ENCODE measurements at regions not wholly inside any gene's neighbourhood (a gene's known extent, or its start where the extent isn't known, plus 50 kb on each side); places are given as distances from the start of the nearest gene placed in this dataset.

DNA sequence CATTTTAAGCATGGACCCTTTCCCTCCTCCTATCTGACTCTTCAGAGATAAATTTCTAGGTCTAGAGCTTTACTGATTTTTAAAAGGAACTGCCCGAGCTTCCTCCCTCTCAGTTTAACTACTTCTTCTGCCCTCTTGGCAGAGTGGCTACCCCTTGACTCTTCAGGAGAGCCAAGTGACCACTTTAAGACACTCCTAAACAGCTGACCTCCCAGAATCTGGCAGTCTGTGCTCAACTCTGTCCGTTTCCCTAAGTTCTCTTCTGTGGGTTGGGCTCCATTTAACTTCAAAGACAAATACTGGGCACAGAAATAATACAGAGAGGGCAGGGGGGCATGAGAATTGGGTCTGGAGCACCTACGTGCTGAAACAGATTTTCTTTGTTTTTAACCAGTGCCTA lies 196.3 kb upstream of the FOXD3 start:
- DNase-seq (ENCODE audit: low read depth, low spot score) (no peak), FAIRE-seq (no peak), ATAC-seq (no peak)
- in situ Hi-C loops (cut with MboI) (no loop called here), intact Hi-C loops (cut with micrococcal nuclease; ENCODE audit: unreplicated experiment) (no loop called here)
- ChIA-PET RAD21 (ENCODE audit: unreplicated experiment) (interaction anchor here (1.4 kb wide), 1 partner anchor 23 kb away, joined by 4 read pairs; no protein-coding TSS in a partner anchor), POLR2A (no interaction called here), CTCF (interaction anchor here (1.0 to 2.8 kb wide), 6 partner anchors 9 to 121 kb away, joined by 3 to 9 read pairs (median 4); no protein-coding TSS in a partner anchor), SMC1A (ENCODE audit: uncharacterized antibody, unreplicated experiment) (interaction anchor here (0.9 to 2.3 kb wide), 5 partner anchors 9 to 285 kb away, joined by 3 to 7 read pairs (median 4); no protein-coding TSS in a partner anchor)
- Histone ChIP-seq H3K27ac (ENCODE audit: control insufficient read depth, insufficient read depth) (no peak overlapping the region), H3K4me2 (ENCODE audit: control insufficient read depth, insufficient read depth) (peak overlapping the region; percentile 41; the same call in 1 of the 2 replicates), H3K36me3 (ENCODE audit: control insufficient read depth in 2 of 2, insufficient read depth in 2 of 2, low read length in 1 of 2) (no peaks in the 10 kb centered on the region), H3K4me1 (ENCODE audit: control insufficient read depth, insufficient read depth, low read length) (peaks cover 24% of the 10 kb centered on the region), H2AFZ (ENCODE audit: control insufficient read depth, low read depth, low read length) (no peak overlapping the region; the same call in 1 of the 2 replicates), H3K27me3 (replicated peaks in 1 of 2; ENCODE audit: control insufficient read depth in 2 of 2, insufficient read depth in 2 of 2, low read length in 1 of 2) (no peaks in the 10 kb centered on the region), H4K20me1 (ENCODE audit: control insufficient read depth, insufficient read depth) (no peaks in the 10 kb centered on the region), H3K79me2 (ENCODE audit: control insufficient read depth, insufficient read depth, low read length) (no peaks in the 10 kb centered on the region), H3K9ac (ENCODE audit: control insufficient read depth, insufficient read depth, low read length) (no peak overlapping the region), H3K9me3 (replicated peaks; ENCODE audit: control insufficient read depth, insufficient read depth, low read length) (no peaks in the 10 kb centered on the region), H3K4me3 (no peak overlapping the region)
- BruUV-seq (replicated peaks): no TSS peak
- WGBS (ENCODE audit: insufficient coverage, insufficient replicate concordance, low lambda C conversion rate, missing lambda C conversion rate): 40% methylated on average over 3 of the region's 3 CpGs
- TF ChIP-seq RFX5 (IDR thresholded peaks at IDR 0.05; ENCODE audit: low read depth, low read length) (no peak), MEF2A (IDR thresholded peaks at IDR 0.05; ENCODE audit: insufficient read depth, low read depth, low read length) (no peak), SIX5 (IDR thresholded peaks at IDR 0.05; ENCODE audit: low read depth, low read length, severe bottlenecking) (no peak), JUND (IDR thresholded peaks at IDR 0.05; ENCODE audit: low read depth, low read length) (no peak), MEF2B (IDR thresholded peaks at IDR 0.05; ENCODE audit: partially characterized antibody, poor library complexity, severe bottlenecking) (no peak), SUZ12 (IDR thresholded peaks at IDR 0.05; ENCODE audit: unreplicated experiment) (no peak), CHD4 (IDR thresholded peaks at IDR 0.05) (no peak), PAX8 (IDR thresholded peaks at IDR 0.05) (no peak), MTA3 (IDR thresholded peaks at IDR 0.05; ENCODE audit: borderline replicate concordance, low read length) (no peak), CHD2 (IDR thresholded peaks at IDR 0.05; ENCODE audit: borderline replicate concordance, low read depth, low read length) (no peak), EGR1 (IDR thresholded peaks at IDR 0.05; ENCODE audit: borderline replicate concordance in 1 of 2, low read depth in 2 of 2, low read length in 2 of 2) (no peak), LARP7 (IDR thresholded peaks at IDR 0.05) (no peak), ZNF622 (IDR thresholded peaks at IDR 0.05) (no peak), SMARCA5 (IDR thresholded peaks at IDR 0.05) (no peak), RBBP5 (conservative IDR thresholded peaks at IDR 0.05) (no peak), HSF1 (IDR thresholded peaks at IDR 0.05; ENCODE audit: low read depth, low read length) (no peak), POLR2AphosphoS2 (IDR thresholded peaks at IDR 0.05; ENCODE audit: low read depth, low read length) (no peak)
